NT2/D1 (cell line): ENCODE measurements at regions not wholly inside any gene's neighbourhood (a gene's known extent, or its start where the extent isn't known, plus 50 kb on each side); places are given as distances from the start of the nearest gene placed in this dataset.

Source experiments
- YY1 ChIP-seq: IDR thresholded peaks from 2 replicates; pipeline ENCODE4 v1.6.1; 2011; ENCODE audit not compliant: insufficient read length, insufficient read depth
- ZNF274 ChIP-seq: IDR thresholded peaks from 2 replicates; pipeline ENCODE4 v1.6.1; 2011; ENCODE audit warnings: mild to moderate bottlenecking, low read depth, low read length

GRCh38 chr4:151481813-151482212 lies 72.8 kb downstream of the FHIP1A start:
- TF ChIP-seq ZNF274 (no peak), YY1 (no peak)
